HCT116 (cell line): ENCODE measurements at regions not wholly inside any gene's neighbourhood (a gene's known extent, or its start where the extent isn't known, plus 50 kb on each side); places are given as distances from the start of the nearest gene placed in this dataset.

Experiments used
- ATAC-seq: fragments of 200-7000 bp; cut with Tn5 transposase; 2 replicates; pipeline ENCODE4 v1.9.1; 2020; ENCODE audit warnings: mild to moderate bottlenecking, moderate library complexity
- BruUV-seq: library from RNA; stranded (reverse); fragments of 400-500 nt; replicated peaks from 2 replicates; lab custom pipeline; 2021; lab: Mats Ljungman, UMichigan
- CTCF ChIA-PET: fragments of 300-600 bp; sonication (Branson Sonifier 250); formaldehyde crosslinking; loops from one replicate; lab custom pipeline; 2021; ENCODE audit warnings: antibody characterized with exemption; lab: Charles Lee
- POLR2A ChIA-PET: fragments of 300-600, 350-600 bp; sonication (Branson Sonifier 250); formaldehyde crosslinking; loops from one replicate; lab custom pipeline; 2021; ENCODE audit warnings: antibody characterized with exemption; lab: Charles Lee
- RAD21 ChIA-PET, 2 experiments: fragments of 300-600 bp; sonication (Branson Sonifier 250); formaldehyde crosslinking; loops; one replicate each; lab custom pipeline; 2023; ENCODE audit warnings: low total read pairs in 2 of 2; ENCODE audit not compliant: uncharacterized antibody in 2 of 2, unreplicated experiment in 2 of 2, low non-redundant PET in 1 of 2; lab: Charles Lee
- DNase-seq: peaks from one replicate; pipeline ENCODE4 v3.0.0-alpha.2; 2010; ENCODE audit warnings: low read depth, low spot score
- H2AFZ ChIP-seq: fragments of 200-600 bp; shearing (Covaris generic), sonication (generic); 2 replicates; pipeline ENCODE4 v1.6.1; 2017; ENCODE audit warnings: low read depth, mixed run types, mixed read lengths, antibody characterized with exemption, low read length; ENCODE audit not compliant: poor library complexity, severe bottlenecking
- H3K27ac ChIP-seq: 2 replicates; pipeline ENCODE4 v1.5.1; 2012; ENCODE audit warnings: low read depth, low read length
- H3K27me3 ChIP-seq: fragments of 200-600 bp; sonication (generic); 2 replicates; pipeline ENCODE4 v1.6.1; 2016; ENCODE audit warnings: mixed run types, low read length, mixed read lengths; ENCODE audit not compliant: insufficient read depth
- H3K36me3 ChIP-seq, 2 experiments: fragments of 200-500 bp in 1 of 2; fragments of 200-600 bp in 1 of 2; sonication (Bioruptor generic) in 1 of 2; sonication (generic) in 1 of 2; 2 replicates each; pipeline versions ENCODE4 v1.5.1 to v1.6.1; 2014 to 2016; ENCODE audit warnings: low read length in 2 of 2, inconsistent platforms in 1 of 2, mixed read lengths in 1 of 2, mixed run types in 1 of 2; ENCODE audit not compliant: insufficient read depth in 2 of 2, control insufficient read depth in 1 of 2
- H3K4me1 ChIP-seq, 2 experiments: fragments of 200-600 bp in 1 of 2; sonication (generic) in 1 of 2; 2 replicates each; pipeline versions ENCODE4 v1.5.1 to v1.6.1; 2012 to 2017; ENCODE audit warnings: low read length in 2 of 2, inconsistent platforms in 1 of 2, mild to moderate bottlenecking in 1 of 2, mixed read lengths in 1 of 2, mixed run types in 1 of 2, moderate library complexity in 1 of 2; ENCODE audit not compliant: insufficient read depth in 2 of 2, control insufficient read depth in 1 of 2
- H3K4me2 ChIP-seq: fragments of 200-600 bp; sonication (generic); 2 replicates; pipeline ENCODE4 v1.6.1; 2017; ENCODE audit warnings: mixed run types, low read length, mixed read lengths
- H3K4me3 ChIP-seq, 2 experiments: fragments of 200-600 bp in 1 of 2; sonication (generic) in 1 of 2; replicated peaks in 1 of 2; 2 replicates each; pipeline ENCODE4 v1.5.1; 2011 to 2016; ENCODE audit warnings: low read length in 2 of 2, control low read depth in 1 of 2, low read depth in 1 of 2, mild to moderate bottlenecking in 1 of 2, mixed read lengths in 1 of 2, mixed run types in 1 of 2
- H3K79me2 ChIP-seq: fragments of 200-600 bp; sonication (generic); 2 replicates; pipeline ENCODE4 v1.6.1; 2017; ENCODE audit warnings: mild to moderate bottlenecking, mixed run types, low read length, moderate library complexity, mixed read lengths; ENCODE audit not compliant: insufficient read depth
- H3K9ac ChIP-seq: fragments of 200-600 bp; sonication (generic); 2 replicates; pipeline ENCODE4 v1.6.1; 2016; ENCODE audit warnings: low read length, mixed read lengths
- H3K9me2 ChIP-seq: fragments of 200-600 bp; sonication (generic), shearing (Covaris generic); 2 replicates; pipeline ENCODE4 v1.6.1; 2017; ENCODE audit warnings: mixed run types, mild to moderate bottlenecking, moderate library complexity; ENCODE audit not compliant: insufficient read depth
- H3K9me3 ChIP-seq, 2 experiments: fragments of 200-500 bp in 1 of 2; fragments of 200-600 bp in 1 of 2; sonication (Bioruptor generic) in 1 of 2; sonication (generic) in 1 of 2; 2 replicates each; pipeline ENCODE4 v1.6.1; 2014 to 2017; ENCODE audit warnings: low read length in 2 of 2, mixed read lengths in 2 of 2, inconsistent platforms in 1 of 2, low read depth in 1 of 2, mild to moderate bottlenecking in 1 of 2, mixed run types in 1 of 2, moderate library complexity in 1 of 2; ENCODE audit not compliant: control insufficient read depth in 1 of 2, insufficient read depth in 1 of 2
- H4K20me1 ChIP-seq: fragments of 200-600 bp; sonication (generic), shearing (Covaris generic); 2 replicates; pipeline ENCODE4 v1.6.1; 2017; ENCODE audit warnings: mixed run types, mild to moderate bottlenecking, moderate library complexity; ENCODE audit not compliant: insufficient read depth
- ATF3 ChIP-seq: IDR thresholded peaks from 2 replicates; pipeline ENCODE4 v1.6.1; 2012
- CBX3 ChIP-seq: IDR thresholded peaks from 2 replicates; pipeline ENCODE4 v1.6.1; 2012; ENCODE audit warnings: low read depth
- CEBPB ChIP-seq: IDR thresholded peaks from 2 replicates; pipeline ENCODE4 v1.6.1; 2012; ENCODE audit warnings: low read depth
- EGR1 ChIP-seq: IDR thresholded peaks from 2 replicates; pipeline ENCODE4 v1.6.1; 2012; ENCODE audit warnings: low read depth
- ELF1 ChIP-seq: IDR thresholded peaks from 2 replicates; pipeline ENCODE4 v1.6.1; 2012; ENCODE audit warnings: low read depth, borderline replicate concordance
- EZH2phosphoT487 ChIP-seq: fragments of 200-600 bp; IDR thresholded peaks from 2 replicates; pipeline ENCODE4 v1.6.1; 2018; ENCODE audit warnings: antibody characterized with exemption, borderline replicate concordance
- JUND ChIP-seq: IDR thresholded peaks from 2 replicates; pipeline ENCODE4 v1.6.1; 2012
- POLR2A ChIP-seq: IDR thresholded peaks from 2 replicates; pipeline ENCODE4 v1.7.0; 2011; ENCODE audit warnings: borderline replicate concordance; ENCODE audit not compliant: insufficient read depth, insufficient read length; ENCODE audit errors: extremely low read depth
- POLR2AphosphoS5 ChIP-seq: IDR thresholded peaks from 2 replicates; pipeline ENCODE4 v1.6.1; 2011; ENCODE audit warnings: mild to moderate bottlenecking, low read depth, low read length, moderate library complexity
- RAD21 ChIP-seq: IDR thresholded peaks from 2 replicates; pipeline ENCODE4 v1.6.1; 2012; ENCODE audit warnings: low read depth, mild to moderate bottlenecking
- REST ChIP-seq: IDR thresholded peaks from 2 replicates; pipeline ENCODE4 v1.6.1; 2012; ENCODE audit warnings: low read depth
- SIN3A ChIP-seq: IDR thresholded peaks from 2 replicates; pipeline ENCODE4 v1.6.1; 2012; ENCODE audit warnings: low read depth
- SP1 ChIP-seq: IDR thresholded peaks from 2 replicates; pipeline ENCODE4 v1.6.1; 2012; ENCODE audit warnings: low read depth
- SRF ChIP-seq: IDR thresholded peaks from 2 replicates; pipeline ENCODE4 v1.6.1; 2012; ENCODE audit warnings: low read depth
- TCF7L2 ChIP-seq: IDR thresholded peaks from 2 replicates; pipeline ENCODE4 v1.7.0; 2011; ENCODE audit warnings: borderline replicate concordance, inconsistent platforms; ENCODE audit not compliant: insufficient read depth, insufficient read length; ENCODE audit errors: extremely low read depth
- YY1 ChIP-seq: IDR thresholded peaks from 2 replicates; pipeline ENCODE4 v1.6.1; 2011; ENCODE audit warnings: low read length, low read depth, moderate library complexity, mild to moderate bottlenecking; ENCODE audit not compliant: insufficient replicate concordance; ENCODE audit errors: extremely low read depth
- ZBTB33 ChIP-seq: IDR thresholded peaks from 2 replicates; pipeline ENCODE4 v1.6.1; 2011; ENCODE audit warnings: mild to moderate bottlenecking, low read length, moderate library complexity; ENCODE audit not compliant: insufficient replicate concordance; ENCODE audit errors: extremely low read depth
- ZFX ChIP-seq: fragments of 450-650 bp; IDR thresholded peaks from 2 replicates; pipeline ENCODE4 v1.6.1; 2017
- intact Hi-C: fragments of 100-400 bp; cut with micrococcal nuclease; formaldehyde crosslinking; loops from 2 replicates; pipeline ENCODE4 v1.10.0; 2022

DNA sequence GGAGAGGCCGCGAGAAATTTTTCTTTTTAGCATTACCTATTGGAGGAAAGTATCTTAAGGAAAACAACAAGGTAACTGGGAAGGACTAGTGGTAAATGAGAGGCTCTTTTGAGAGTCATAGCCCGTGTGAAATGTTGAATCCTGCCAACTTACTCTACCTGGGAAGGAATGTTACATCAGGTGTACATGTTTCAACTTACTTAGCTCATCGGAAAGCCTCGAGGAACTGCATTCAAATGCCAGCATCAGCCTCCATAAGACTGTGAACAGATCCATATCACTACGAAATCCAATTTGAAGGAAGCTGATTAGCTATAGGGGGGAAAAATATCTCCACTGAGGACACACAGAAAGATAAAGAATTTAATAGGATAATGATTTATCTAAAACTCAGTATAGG is 72.3 kb upstream of the PDZRN3 start:
- Histone ChIP-seq H3K79me2 (no peaks in the 10 kb centered on the region), H2AFZ (no peak overlapping the region), H3K9ac (no peak overlapping the region), H4K20me1 (no peaks in the 10 kb centered on the region), H3K9me3 (peaks cover 4 to 25% of the 10 kb centered on the region in 2 experiments; a peak in 2 of 4 replicates), H3K27me3 (no peaks in the 10 kb centered on the region), H3K4me2 (no peak overlapping the region), H3K27ac (no peak overlapping the region), H3K4me1 (no peaks in the 10 kb centered on the region), H3K36me3 (no peaks in the 10 kb centered on the region), H3K4me3 (no peak overlapping the region), H3K9me2 (no peaks in the 10 kb centered on the region)
- CTCF ChIA-PET, result no interaction called here
- RAD21 ChIA-PET, result no interaction called here
- BruUV-seq, result no TSS peak
- TF ChIP-seq ZBTB33 (no peak), EZH2phosphoT487 (no peak), POLR2A (no peak), YY1 (no peak), ELF1 (no peak), SIN3A (no peak)
- DNase-seq (no peak), ATAC-seq (no peak)
- POLR2A ChIA-PET, result no interaction called here
- intact Hi-C loops, result no loop called here

DNA sequence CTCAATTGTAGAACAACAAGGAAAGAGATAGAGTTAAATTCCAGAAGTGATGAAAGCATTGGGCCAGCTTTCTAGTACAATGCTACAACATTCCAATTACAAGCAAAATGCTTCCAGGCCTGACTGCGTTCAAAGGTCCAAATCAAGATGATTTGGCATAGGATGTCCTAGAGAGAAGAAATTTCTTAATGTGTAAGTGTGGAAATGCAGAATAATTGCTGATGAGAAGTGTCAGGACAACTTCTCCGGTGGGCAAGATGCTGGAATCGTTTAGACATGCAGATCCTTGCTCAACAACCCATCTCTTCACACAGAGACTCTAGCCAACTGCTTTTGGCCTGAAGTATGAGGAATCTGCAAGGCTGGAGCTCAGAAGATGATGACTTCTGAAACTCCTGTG is 71.1 kb upstream of the PDZRN3 start:
- no peak overlapping the region for H3K4me3 ChIP-seq
- no peaks in the 10 kb centered on the region for H3K4me1 ChIP-seq
- H3K9ac ChIP-seq, result no peak overlapping the region
- H3K27me3 ChIP-seq, result no peaks in the 10 kb centered on the region
- H3K27ac ChIP-seq, result no peak overlapping the region
- ChIA-PET POLR2A (no interaction called here), CTCF (no interaction called here), RAD21 (no interaction called here)
- intact Hi-C loops, result no loop called here
- H3K79me2 ChIP-seq, result no peaks in the 10 kb centered on the region
- ATAC-seq (no peak), DNase-seq (no peak)
- H3K36me3 ChIP-seq, result no peaks in the 10 kb centered on the region
- H3K9me2 ChIP-seq, result no peaks in the 10 kb centered on the region
- no peak overlapping the region for H2AFZ ChIP-seq
- no peaks in the 10 kb centered on the region for H4K20me1 ChIP-seq
- BruUV-seq, result no TSS peak
- H3K9me3 ChIP-seq, result peaks cover 4 to 18% of the 10 kb centered on the region in 2 experiments; a peak in 2 of 4 replicates
- no peak overlapping the region for H3K4me2 ChIP-seq
- TF ChIP-seq POLR2AphosphoS5, result no peak
- TF ChIP-seq CEBPB, result no peak
- no peak for TF ChIP-seq RAD21
- TF ChIP-seq POLR2A, result no peak
- no peak for TF ChIP-seq CBX3
- TF ChIP-seq TCF7L2, result no peak
- TF ChIP-seq ELF1, result no peak
- no peak for TF ChIP-seq ZFX
- TF ChIP-seq ATF3, result no peak
- TF ChIP-seq SP1, result no peak
- no peak for TF ChIP-seq REST
- no peak for TF ChIP-seq JUND
- TF ChIP-seq SRF, result no peak
- TF ChIP-seq EGR1, result no peak
